ENCODE measurements at regions not wholly inside any gene's neighbourhood (a gene's known extent, or its start where the extent isn't known, plus 50 kb on each side); places are given as distances from the start of the nearest gene placed in this dataset.

DNA sequence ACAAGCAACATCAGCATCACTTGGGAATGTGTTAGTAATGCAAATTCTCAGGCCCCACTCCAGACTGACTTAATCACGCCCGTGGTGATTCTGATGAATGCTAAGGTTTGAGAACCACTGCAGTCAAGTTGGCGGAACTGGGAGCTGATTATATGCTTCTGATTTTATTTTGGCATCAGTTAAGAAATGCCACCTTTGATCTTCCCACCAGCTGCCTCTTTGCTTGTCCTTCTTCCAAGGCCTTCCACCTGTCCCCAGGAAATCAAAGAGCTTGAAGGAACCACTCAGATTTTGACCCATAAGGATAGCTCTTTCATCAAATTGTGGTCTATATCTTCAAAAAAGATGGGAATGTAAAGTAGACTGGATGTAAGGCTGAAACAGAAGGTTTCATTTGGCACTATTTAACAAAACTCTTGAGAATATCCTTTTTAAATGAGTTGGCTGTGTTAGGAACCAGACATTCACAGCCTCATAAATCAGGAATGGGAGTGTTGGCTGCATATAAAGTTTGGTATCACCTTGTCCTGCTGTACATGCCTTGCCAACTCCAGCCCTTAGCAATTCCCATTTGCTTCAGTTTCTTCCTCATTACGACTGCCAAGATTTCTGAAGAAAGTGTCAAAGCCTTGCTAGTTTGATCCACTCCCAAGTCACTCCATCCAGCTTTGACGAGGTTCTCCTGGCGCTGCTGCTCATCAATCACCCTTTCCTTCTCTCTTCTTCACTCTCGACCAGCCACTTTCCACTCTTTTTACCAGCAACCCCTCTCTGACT lies 125.8 kb upstream of the NPHP3 start:
- DNase-seq (ENCODE audit: extremely low spot score) = no peak
- POLR2A ChIA-PET = no interaction called here
- TF ChIP-seq LEF1 (IDR thresholded peaks at IDR 0.05; ENCODE audit: borderline replicate concordance) = no peak
- TF ChIP-seq FOXM1 (IDR thresholded peaks at IDR 0.05; ENCODE audit: borderline replicate concordance) = no peak
- TF ChIP-seq SUZ12 (IDR thresholded peaks at IDR 0.05) = no peak
- TF ChIP-seq ARNT (IDR thresholded peaks at IDR 0.05) = no peak
- TF ChIP-seq FOXK2 (IDR thresholded peaks at IDR 0.05) = no peak
- TF ChIP-seq NFRKB (IDR thresholded peaks at IDR 0.05) = no peak
- no peak for TF ChIP-seq SP1 (IDR thresholded peaks at IDR 0.05)
- no peak for TF ChIP-seq ZNF384 (IDR thresholded peaks at IDR 0.05)
- no peak for TF ChIP-seq L3MBTL2 (conservative IDR thresholded peaks at IDR 0.05)
- TF ChIP-seq FOXA1 (IDR thresholded peaks at IDR 0.05) = no peak
- no peak for TF ChIP-seq TARDBP (IDR thresholded peaks at IDR 0.05)
- TF ChIP-seq, protein P1, sequence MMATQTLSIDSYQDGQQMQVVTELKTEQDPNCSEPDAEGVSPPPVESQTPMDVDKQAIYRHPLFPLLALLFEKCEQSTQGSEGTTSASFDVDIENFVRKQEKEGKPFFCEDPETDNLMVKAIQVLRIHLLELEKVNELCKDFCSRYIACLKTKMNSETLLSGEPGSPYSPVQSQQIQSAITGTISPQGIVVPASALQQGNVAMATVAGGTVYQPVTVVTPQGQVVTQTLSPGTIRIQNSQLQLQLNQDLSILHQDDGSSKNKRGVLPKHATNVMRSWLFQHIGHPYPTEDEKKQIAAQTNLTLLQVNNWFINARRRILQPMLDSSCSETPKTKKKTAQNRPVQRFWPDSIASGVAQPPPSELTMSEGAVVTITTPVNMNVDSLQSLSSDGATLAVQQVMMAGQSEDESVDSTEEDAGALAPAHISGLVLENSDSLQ (IDR thresholded peaks at IDR 0.05) = no peak
- no peak for TF ChIP-seq BHLHE40 (IDR thresholded peaks at IDR 0.05; ENCODE audit: borderline replicate concordance)
- TF ChIP-seq HDGF (IDR thresholded peaks at IDR 0.05; ENCODE audit: borderline replicate concordance) = no peak
- no peak for TF ChIP-seq CTBP1 (IDR thresholded peaks at IDR 0.05; ENCODE audit: borderline replicate concordance)
- TF ChIP-seq ELF4 (IDR thresholded peaks at IDR 0.05) = no peak
- CTCF ChIA-PET = interaction anchor here (0.5 to 0.7 kb wide), 2 partner anchors 9 to 384 kb away, joined by 3 to 4 read pairs; no protein-coding TSS in a partner anchor

DNA sequence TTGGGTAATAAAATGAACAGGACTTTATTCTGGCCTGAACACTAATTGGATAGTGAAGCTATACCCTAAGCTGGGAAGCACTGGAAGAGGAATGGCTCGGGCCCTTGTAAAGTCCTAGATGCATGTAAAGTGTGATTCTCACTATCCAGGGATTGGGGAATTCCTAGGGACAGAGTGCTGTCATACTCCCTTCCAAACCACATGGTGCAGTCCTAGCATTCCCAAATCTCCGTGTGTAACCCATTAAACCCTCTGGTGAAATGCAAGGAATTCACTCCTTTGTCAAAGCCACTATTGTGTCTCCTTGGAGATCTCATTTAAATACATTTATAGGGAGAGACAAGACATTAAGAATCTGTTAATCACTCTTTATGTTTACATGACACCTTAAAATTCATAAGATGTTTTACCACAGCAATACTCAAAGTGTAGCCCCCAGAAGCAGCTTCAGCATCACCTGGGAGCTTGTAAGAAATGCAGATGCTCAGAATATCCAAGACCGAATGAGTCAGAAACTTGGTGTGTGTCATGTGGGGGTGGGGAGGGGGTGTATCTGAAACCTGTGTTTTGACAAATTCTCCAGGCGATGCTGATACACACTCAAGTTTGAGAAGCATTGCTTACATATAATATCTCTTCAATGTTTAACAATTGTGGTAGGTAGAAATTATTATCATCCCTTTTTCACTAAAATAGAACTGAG lies 121.8 kb upstream of the NPHP3 start:
- POLR2A ChIA-PET = no interaction called here
- TF ChIP-seq TARDBP (IDR thresholded peaks at IDR 0.05) = no peak
- CTCF ChIA-PET = no interaction called here
- DNase-seq (ENCODE audit: extremely low spot score) = no peak

DNA sequence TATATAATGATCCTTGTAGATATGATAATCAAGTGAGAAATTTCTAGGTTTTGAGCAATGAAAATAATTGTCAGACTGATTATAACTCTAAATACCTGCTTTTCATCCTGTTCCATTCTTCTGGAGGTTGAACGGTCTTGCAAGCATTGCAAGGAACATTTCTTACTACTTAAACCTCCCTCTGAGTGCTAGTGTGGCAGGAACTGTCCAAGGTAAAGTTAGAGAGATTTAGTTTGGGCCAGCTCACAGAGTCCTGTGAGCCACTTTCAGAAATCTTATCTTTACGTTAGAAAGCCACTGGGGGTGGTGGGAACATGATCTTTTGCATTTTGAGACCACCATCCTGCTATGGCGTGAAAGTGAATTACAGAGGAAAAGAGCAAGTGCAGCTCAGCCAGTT lies 121.1 kb upstream of the NPHP3 start:
- no peak for DNase-seq (ENCODE audit: extremely low spot score)
- TF ChIP-seq FOXK2 (IDR thresholded peaks at IDR 0.05) = no peak
- TF ChIP-seq ARNT (IDR thresholded peaks at IDR 0.05) = no peak
- no peak for TF ChIP-seq ELF4 (IDR thresholded peaks at IDR 0.05)
- TF ChIP-seq NFRKB (IDR thresholded peaks at IDR 0.05) = no peak
- POLR2A ChIA-PET = no interaction called here
- CTCF ChIA-PET = no interaction called here

DNA sequence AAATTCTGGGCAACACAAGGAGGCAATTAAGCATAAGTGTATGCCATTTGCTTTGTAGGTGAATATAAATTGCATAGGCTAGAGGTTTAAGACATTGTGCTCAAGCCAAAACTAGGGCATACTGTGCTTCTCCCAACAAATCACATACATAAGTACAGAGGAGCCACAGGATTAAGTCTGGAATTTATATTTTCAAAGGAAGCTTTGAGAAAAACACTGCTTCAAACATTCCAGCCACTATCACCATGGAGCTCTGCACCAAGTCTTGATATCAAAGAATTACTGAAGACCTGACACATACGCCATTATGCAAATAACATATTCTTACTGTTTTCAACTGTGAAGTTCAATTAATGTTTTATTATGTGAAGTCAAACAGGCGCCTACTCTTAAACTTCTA lies 119.4 kb upstream of the NPHP3 start:
- ChIA-PET CTCF (no interaction called here), POLR2A (no interaction called here)
- DNase-seq (ENCODE audit: extremely low spot score) = no peak
- no peak for TF ChIP-seq FOXK2 (IDR thresholded peaks at IDR 0.05)
- TF ChIP-seq NFRKB (IDR thresholded peaks at IDR 0.05) = no peak
- TF ChIP-seq, protein P1 (IDR thresholded peaks at IDR 0.05) = no peak
- TF ChIP-seq ARNT (IDR thresholded peaks at IDR 0.05) = no peak
- TF ChIP-seq LEF1 (IDR thresholded peaks at IDR 0.05; ENCODE audit: borderline replicate concordance) = no peak
- TF ChIP-seq ZNF384 (IDR thresholded peaks at IDR 0.05) = no peak
- TF ChIP-seq SP1 (IDR thresholded peaks at IDR 0.05) = no peak
- no peak for TF ChIP-seq ELF4 (IDR thresholded peaks at IDR 0.05)
- TF ChIP-seq SUZ12 (IDR thresholded peaks at IDR 0.05) = no peak
- no peak for TF ChIP-seq FOXM1 (IDR thresholded peaks at IDR 0.05; ENCODE audit: borderline replicate concordance)
- no peak for TF ChIP-seq FOXA1 (IDR thresholded peaks at IDR 0.05)
- no peak for TF ChIP-seq HDGF (IDR thresholded peaks at IDR 0.05; ENCODE audit: borderline replicate concordance)
- TF ChIP-seq L3MBTL2 (conservative IDR thresholded peaks at IDR 0.05) = no peak
- no peak for TF ChIP-seq TARDBP (IDR thresholded peaks at IDR 0.05)
- TF ChIP-seq BHLHE40 (IDR thresholded peaks at IDR 0.05; ENCODE audit: borderline replicate concordance) = no peak
- TF ChIP-seq CTBP1 (IDR thresholded peaks at IDR 0.05; ENCODE audit: borderline replicate concordance) = no peak

DNA sequence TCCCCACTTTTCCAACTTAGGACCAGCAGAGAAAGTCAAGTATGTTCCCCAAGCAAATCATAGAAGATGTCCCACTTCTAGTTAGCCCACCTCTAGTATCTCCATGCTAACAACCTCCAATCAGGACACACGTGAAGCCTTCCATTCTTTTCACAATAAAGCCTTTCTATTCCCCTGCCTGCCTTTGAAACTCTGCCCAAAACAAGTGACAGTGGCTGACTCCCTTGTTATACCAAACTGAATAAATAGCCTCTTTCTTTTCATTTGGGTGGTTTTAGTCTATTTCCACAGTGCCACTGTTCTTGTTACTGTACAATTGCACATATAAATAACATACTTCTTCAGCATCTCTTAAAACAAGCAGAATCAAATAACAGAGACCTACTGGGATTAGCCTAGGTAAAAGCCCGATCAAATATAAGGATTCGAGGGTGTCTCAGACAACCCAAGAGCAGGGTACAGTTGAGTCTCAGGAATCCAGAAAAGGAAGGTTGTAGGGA lies 118.0 kb upstream of the NPHP3 start:
- DNase-seq (ENCODE audit: extremely low spot score) = no peak
- no peak for TF ChIP-seq SUZ12 (IDR thresholded peaks at IDR 0.05)
- TF ChIP-seq L3MBTL2 (conservative IDR thresholded peaks at IDR 0.05) = no peak
- no peak for TF ChIP-seq FOXK2 (IDR thresholded peaks at IDR 0.05)
- TF ChIP-seq, protein P1 (IDR thresholded peaks at IDR 0.05) = no peak
- TF ChIP-seq NFRKB (IDR thresholded peaks at IDR 0.05) = no peak
- no peak for TF ChIP-seq FOXA1 (IDR thresholded peaks at IDR 0.05)
- TF ChIP-seq ARNT (IDR thresholded peaks at IDR 0.05) = no peak
- no peak for TF ChIP-seq ZNF384 (IDR thresholded peaks at IDR 0.05)
- TF ChIP-seq BHLHE40 (IDR thresholded peaks at IDR 0.05; ENCODE audit: borderline replicate concordance) = no peak
- no peak for TF ChIP-seq SP1 (IDR thresholded peaks at IDR 0.05)
- TF ChIP-seq TARDBP (IDR thresholded peaks at IDR 0.05) = no peak
- ChIA-PET CTCF (no interaction called here), POLR2A (no interaction called here)

DNA sequence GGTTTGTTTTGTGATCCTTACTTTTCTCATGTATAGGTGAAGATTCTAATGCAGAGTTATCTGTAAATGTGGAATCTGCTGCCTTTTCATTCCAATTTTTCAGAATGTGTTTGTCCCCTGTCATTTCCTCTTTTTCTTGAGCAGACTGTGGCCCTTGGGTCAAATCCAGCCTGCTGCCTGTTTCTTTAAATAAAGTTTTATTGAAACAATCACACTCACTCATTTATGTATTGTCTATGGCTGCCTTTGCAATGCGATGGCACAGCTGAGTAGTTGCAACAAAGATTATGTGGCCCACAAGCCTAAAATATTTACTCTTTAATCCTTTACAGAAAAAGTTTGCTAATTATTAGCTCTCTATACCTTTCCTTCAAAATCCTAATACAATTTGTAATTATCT lies 116.3 kb upstream of the NPHP3 start:
- no peak for DNase-seq (ENCODE audit: extremely low spot score)
- ChIA-PET POLR2A (no interaction called here), CTCF (interaction anchor here (0.7 kb wide), 1 partner anchor 9 kb away, joined by 3 read pairs; no protein-coding TSS in a partner anchor)
- TF ChIP-seq FOXA1 (IDR thresholded peaks at IDR 0.05) = no peak
- TF ChIP-seq HDGF (IDR thresholded peaks at IDR 0.05; ENCODE audit: borderline replicate concordance) = no peak
- TF ChIP-seq ELF4 (IDR thresholded peaks at IDR 0.05) = no peak
- no peak for TF ChIP-seq FOXK2 (IDR thresholded peaks at IDR 0.05)
- TF ChIP-seq L3MBTL2 (conservative IDR thresholded peaks at IDR 0.05) = no peak
- no peak for TF ChIP-seq CTBP1 (IDR thresholded peaks at IDR 0.05; ENCODE audit: borderline replicate concordance)
